Spinal cord (tissue), 9 donors: ENCODE measurements at regions not wholly inside any gene's neighbourhood (a gene's known extent, or its start where the extent isn't known, plus 50 kb on each side); places are given as distances from the start of the nearest gene placed in this dataset.
A peak's percentile ranks its signal among the peaks of the same experiment; 100 is the strongest.

ENCODE experiments used
- DNase-seq, 6 donors: peaks; one replicate each; pipeline versions ENCODE4 v3.0.0 to v3.0.0-alpha.2; 2013 to 2015; ENCODE audit warnings: low spot score in 6 of 6, low read depth in 4 of 6
- H3K27ac ChIP-seq: one replicate; pipeline ENCODE4 v1.5.1; 2013; ENCODE audit warnings: low read depth, low read length, control low read depth
- H3K27me3 ChIP-seq: one replicate; pipeline ENCODE4 v1.6.1; 2013; ENCODE audit warnings: low read length; ENCODE audit not compliant: control insufficient read depth, insufficient read depth
- H3K36me3 ChIP-seq: one replicate; pipeline ENCODE4 v1.6.1; 2013; ENCODE audit warnings: low read length; ENCODE audit not compliant: control insufficient read depth, insufficient read depth
- H3K4me1 ChIP-seq: one replicate; pipeline ENCODE4 v1.6.1; 2013; ENCODE audit warnings: low read length; ENCODE audit not compliant: control insufficient read depth, insufficient read depth
- H3K4me3 ChIP-seq: one replicate; pipeline ENCODE4 v1.5.1; 2013; ENCODE audit warnings: low read depth, low read length, control low read depth
- H3K9me3 ChIP-seq: one replicate; pipeline ENCODE4 v1.6.1; 2013; ENCODE audit warnings: low read length; ENCODE audit not compliant: control insufficient read depth, insufficient read depth
- WGBS: methylation state at CpG from one replicate; pipeline ENCODE4 v1.1.5; 2013; ENCODE audit warnings: missing lambda C conversion rate; ENCODE audit not compliant: insufficient coverage; 5-methylcytosine and 5-hydroxymethylcytosine counted together
- donor health status: healthy.

- no peak for DNase-seq
- WGBS: no CpG with 5 or more reads among the region's 3 CpGs
- Histone ChIP-seq H3K4me1 (no peaks in the 10 kb centered on the region), H3K4me3 (no peak overlapping the region), H3K36me3 (no peaks in the 10 kb centered on the region), H3K27me3 (no peaks in the 10 kb centered on the region), H3K27ac (no peak overlapping the region), H3K9me3 (peaks cover 3% of the 10 kb centered on the region)
Observed at GRCh38 chr4:123578276-123579029, 181.9 kb downstream of the SPRY1 start.

GRCh38 chr4:123579961-123580360, 183.4 kb downstream of the SPRY1 start:
- Histone ChIP-seq H3K4me1 (no peaks in the 10 kb centered on the region), H3K27me3 (no peaks in the 10 kb centered on the region), H3K27ac (no peak overlapping the region), H3K9me3 (peaks cover 3% of the 10 kb centered on the region), H3K4me3 (no peak overlapping the region), H3K36me3 (no peaks in the 10 kb centered on the region)
- peak in 1 of 6 donors; percentile 14 for DNase-seq
- no CpG with 5 or more reads among the region's 2 CpGs for WGBS

- no peak overlapping the region for H3K4me3 ChIP-seq
- no peak overlapping the region for H3K27ac ChIP-seq
- H3K36me3 ChIP-seq: no peaks in the 10 kb centered on the region
- 97% methylated on average over 7 of the region's 8 CpGs for WGBS
- DNase-seq: no peak
- H3K27me3 ChIP-seq: no peaks in the 10 kb centered on the region
- peaks cover 3% of the 10 kb centered on the region for H3K9me3 ChIP-seq
- no peaks in the 10 kb centered on the region for H3K4me1 ChIP-seq
Observed at GRCh38 chr4:123580981-123581664, 184.5 kb downstream of the SPRY1 start.

GRCh38 chr4:123581802-123582201, 185.2 kb downstream of the SPRY1 start:
- H3K36me3 ChIP-seq: no peaks in the 10 kb centered on the region
- WGBS: no CpG with 5 or more reads among the region's 3 CpGs
- DNase-seq: no peak

GRCh38 chr4:123583043-123583442, 186.4 kb downstream of the SPRY1 start:
- no peaks in the 10 kb centered on the region for H3K36me3 ChIP-seq
- no peak for DNase-seq
- no CpG with 5 or more reads among the region's 2 CpGs for WGBS
- no peak overlapping the region for H3K4me3 ChIP-seq
- no peak overlapping the region for H3K27ac ChIP-seq
- no peaks in the 10 kb centered on the region for H3K27me3 ChIP-seq
- H3K4me1 ChIP-seq: no peaks in the 10 kb centered on the region
- H3K9me3 ChIP-seq: peaks cover 3% of the 10 kb centered on the region

More at GRCh38 chr4:123581802-123582201, 185.2 kb downstream of the SPRY1 start:
- Histone ChIP-seq H3K4me3 (no peak overlapping the region), H3K4me1 (no peaks in the 10 kb centered on the region), H3K9me3 (peaks cover 3% of the 10 kb centered on the region), H3K27ac (no peak overlapping the region), H3K27me3 (no peaks in the 10 kb centered on the region)

GRCh38 chr4:123585111-123585510, 188.5 kb downstream of the SPRY1 start:
- no peak for DNase-seq
- H3K27me3 ChIP-seq: no peaks in the 10 kb centered on the region
- no peaks in the 10 kb centered on the region for H3K36me3 ChIP-seq
- no CpG with 5 or more reads among the region's 2 CpGs for WGBS
- no peaks in the 10 kb centered on the region for H3K4me1 ChIP-seq
- no peak overlapping the region for H3K27ac ChIP-seq
- H3K4me3 ChIP-seq: no peak overlapping the region
- H3K9me3 ChIP-seq: peaks cover 3% of the 10 kb centered on the region

- Histone ChIP-seq H3K27ac (peak overlapping the region; percentile 22), H3K27me3 (no peaks in the 10 kb centered on the region), H3K4me3 (no peak overlapping the region), H3K4me1 (no peaks in the 10 kb centered on the region), H3K36me3 (no peaks in the 10 kb centered on the region), H3K9me3 (no peaks in the 10 kb centered on the region)
- peak in 1 of 6 donors; percentile 18 for DNase-seq
- WGBS: 67% methylated on average over 1 of the region's 8 CpGs
Observed at GRCh38 chr4:123587983-123588494, 191.4 kb downstream of the SPRY1 start.

- Histone ChIP-seq H3K27me3 (no peaks in the 10 kb centered on the region), H3K36me3 (no peaks in the 10 kb centered on the region), H3K4me3 (no peak overlapping the region), H3K27ac (peak overlapping the region; percentile 22), H3K4me1 (no peaks in the 10 kb centered on the region), H3K9me3 (no peaks in the 10 kb centered on the region)
- DNase-seq: peak in 1 of 6 donors; percentile 14
- 80% methylated on average over 6 of the region's 8 CpGs for WGBS
Observed at GRCh38 chr4:123588631-123589241, 192.1 kb downstream of the SPRY1 start.

GRCh38 chr4:123589301-123589700, 192.7 kb downstream of the SPRY1 start:
- no peak overlapping the region for H3K27ac ChIP-seq
- WGBS: no CpG with 5 or more reads among the region's 3 CpGs
- H3K4me1 ChIP-seq: no peaks in the 10 kb centered on the region

More at GRCh38 chr4:123589301-123589700, 192.7 kb downstream of the SPRY1 start:
- H3K27me3 ChIP-seq: no peaks in the 10 kb centered on the region
- no peak overlapping the region for H3K4me3 ChIP-seq
- no peak for DNase-seq
- no peaks in the 10 kb centered on the region for H3K9me3 ChIP-seq
- H3K36me3 ChIP-seq: no peaks in the 10 kb centered on the region
